Keratinocyte (primary cell): ENCODE measurements at regions not wholly inside any gene's neighbourhood (a gene's known extent, or its start where the extent isn't known, plus 50 kb on each side); places are given as distances from the start of the nearest gene placed in this dataset.

ENCODE experiments used
- EZH2 ChIP-seq: IDR thresholded peaks from one replicate; pipeline ENCODE4 v1.6.1; 2012; ENCODE audit warnings: inconsistent platforms, mild to moderate bottlenecking, low read length, moderate library complexity
- TF ChIP-seq, protein P1 (sequence below), 3 experiments: IDR thresholded peaks in 1 of 3; conservative IDR thresholded peaks in 1 of 3; optimal IDR thresholded peaks in 1 of 3; 2 replicates in 2 of 3; 3 replicates in 1 of 3; pipeline versions ENCODE3 to v1.5.1; 2011; ENCODE audit warnings: low read length in 3 of 3, mild to moderate bottlenecking in 3 of 3, moderate library complexity in 2 of 3, control low read depth in 1 of 3, inconsistent platforms in 1 of 3; ENCODE audit not compliant: insufficient read depth in 2 of 3; ENCODE audit errors: extremely low read depth in 1 of 3

DNA sequence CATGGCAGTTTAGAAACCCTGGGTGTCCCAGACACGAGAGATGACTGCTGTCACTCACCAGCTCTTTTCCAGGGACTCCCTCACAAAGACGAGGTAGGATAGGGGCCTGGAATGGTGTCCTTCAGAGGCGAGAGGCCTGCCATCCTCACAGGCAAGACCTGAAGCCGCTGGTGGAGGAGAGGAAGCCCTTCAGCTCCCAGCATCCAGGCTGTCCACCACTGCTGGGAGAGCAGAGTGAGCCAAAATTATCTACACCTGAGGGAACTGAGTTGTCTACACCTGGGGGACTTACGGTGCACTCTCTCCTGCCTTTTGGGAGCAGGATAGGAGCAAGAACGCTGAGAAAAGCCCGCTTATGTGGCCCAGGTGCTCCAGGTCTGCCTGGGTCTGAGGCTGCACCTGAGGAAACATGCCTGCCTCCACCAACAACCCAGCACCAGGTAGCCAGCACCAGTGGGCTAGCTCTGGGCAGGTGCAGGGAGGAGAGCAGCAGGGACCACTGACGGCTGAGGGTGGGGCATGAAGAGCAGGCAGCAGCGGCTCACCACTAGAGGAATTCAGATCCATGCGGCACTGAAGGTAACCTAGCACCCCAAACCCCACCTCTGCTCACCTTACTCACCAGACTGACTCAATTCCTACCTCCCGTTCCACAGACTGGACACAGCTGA lies 357.2 kb downstream of the SH2D4B start:
- TF ChIP-seq, protein P1, sequence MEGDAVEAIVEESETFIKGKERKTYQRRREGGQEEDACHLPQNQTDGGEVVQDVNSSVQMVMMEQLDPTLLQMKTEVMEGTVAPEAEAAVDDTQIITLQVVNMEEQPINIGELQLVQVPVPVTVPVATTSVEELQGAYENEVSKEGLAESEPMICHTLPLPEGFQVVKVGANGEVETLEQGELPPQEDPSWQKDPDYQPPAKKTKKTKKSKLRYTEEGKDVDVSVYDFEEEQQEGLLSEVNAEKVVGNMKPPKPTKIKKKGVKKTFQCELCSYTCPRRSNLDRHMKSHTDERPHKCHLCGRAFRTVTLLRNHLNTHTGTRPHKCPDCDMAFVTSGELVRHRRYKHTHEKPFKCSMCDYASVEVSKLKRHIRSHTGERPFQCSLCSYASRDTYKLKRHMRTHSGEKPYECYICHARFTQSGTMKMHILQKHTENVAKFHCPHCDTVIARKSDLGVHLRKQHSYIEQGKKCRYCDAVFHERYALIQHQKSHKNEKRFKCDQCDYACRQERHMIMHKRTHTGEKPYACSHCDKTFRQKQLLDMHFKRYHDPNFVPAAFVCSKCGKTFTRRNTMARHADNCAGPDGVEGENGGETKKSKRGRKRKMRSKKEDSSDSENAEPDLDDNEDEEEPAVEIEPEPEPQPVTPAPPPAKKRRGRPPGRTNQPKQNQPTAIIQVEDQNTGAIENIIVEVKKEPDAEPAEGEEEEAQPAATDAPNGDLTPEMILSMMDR (optimal IDR thresholded peaks at IDR 0.05 in 1 of 3, IDR thresholded peaks at IDR 0.05 in 1 of 3, conservative IDR thresholded peaks at IDR 0.05 in 1 of 3; ENCODE audit: extremely low read depth in 1 of 3, insufficient read depth in 2 of 3, low read length in 3 of 3) = no peak
- no peak for TF ChIP-seq EZH2
